Right lobe of liver (tissue), 6 donors: ENCODE measurements at regions not wholly inside any gene's neighbourhood (a gene's known extent, or its start where the extent isn't known, plus 50 kb on each side); places are given as distances from the start of the nearest gene placed in this dataset.

Source experiments
- ATAC-seq, 4 donors: fragments of 200-7000 bp; cut with Tn5 transposase; one replicate each; pipeline ENCODE4 v1.9.1; 2020; ENCODE audit warnings: mild to moderate bottlenecking in 4 of 4, moderate library complexity in 4 of 4
- DNase-seq, 3 donors: peaks; one replicate each; pipeline ENCODE4 v3.0.0-alpha.2; 2020
- H3K27ac ChIP-seq, 3 donors: fragments of 200-600 bp; one replicate each; pipeline ENCODE4 v1.8.0; 2022
- H3K27me3 ChIP-seq, 2 donors: fragments of 200-600 bp; one replicate each; pipeline ENCODE4 v1.8.0; 2022
- H3K36me3 ChIP-seq, 4 donors: fragments of 200-600 bp; sonication (generic) in 1 of 4; one replicate each; pipeline versions ENCODE4 v1.5.1 to v1.8.0; 2017 to 2022; ENCODE audit warnings: control low read depth in 1 of 4
- H3K4me1 ChIP-seq, 4 donors: fragments of 200-600 bp; sonication (generic) in 1 of 4; one replicate each; pipeline versions ENCODE4 v1.5.1 to v1.8.0; 2017 to 2022; ENCODE audit warnings: control low read depth in 1 of 4
- H3K4me3 ChIP-seq, 3 donors: fragments of 200-600 bp; one replicate each; pipeline ENCODE4 v1.8.0; 2022
- H3K9me3 ChIP-seq, 4 donors: fragments of 200-600 bp; sonication (generic) in 1 of 4; one replicate each; pipeline versions ENCODE4 v1.5.1 to v1.8.0; 2017 to 2022; ENCODE audit warnings: control low read depth in 1 of 4
- CTCF ChIP-seq, 4 donors: fragments of 200-600 bp in 3 of 4; fragments of 450-650 bp in 1 of 4; IDR thresholded peaks; one replicate each; pipeline versions ENCODE4 v1.5.1 to v1.8.0; 2016 to 2022; ENCODE audit warnings: antibody characterized with exemption in 4 of 4, mild to moderate bottlenecking in 2 of 4
- POLR2A ChIP-seq: fragments of 450-650 bp; IDR thresholded peaks from one replicate; pipeline ENCODE4 v1.6.1; 2017; ENCODE audit warnings: antibody characterized with exemption, mild to moderate bottlenecking
- WGBS: methylation state at CpG from one replicate; pipeline ENCODE4 v1.1.6; 2018; ENCODE audit warnings: low coverage, low lambda C conversion rate; ENCODE audit not compliant: insufficient coverage; ENCODE audit errors: missing lambda C conversion rate; 5-methylcytosine and 5-hydroxymethylcytosine counted together
- intact Hi-C, 2 donors: fragments of 100-400 bp; cut with DNase I; formaldehyde crosslinking; loops; one replicate each; pipeline versions ENCODE4 v1.11.2 to v1.14.1; 2022
- donor health status: DM: no; HTN: yes; CAD: no.
- donor health status: DM: no; HTN: no; CAD: no.
- donor health status: DM: no; HTN: no; CAD: no.
- donor health status: DM: no; HTN: yes; CAD: no.
- donor health status: DM: no; HTN: yes; CAD: no.

- H3K4me3 ChIP-seq: no peak overlapping the region
Observed at GRCh38 chr3:81947359-81947758, 185.9 kb upstream of the GBE1 start.

GRCh38 chr3:81938681-81939080, 177.2 kb upstream of the GBE1 start:
- ATAC-seq (no peak), DNase-seq (no peak)
- Histone ChIP-seq H3K36me3 (no peaks in the 10 kb centered on the region), H3K27ac (no peak overlapping the region), H3K4me3 (no peak overlapping the region), H3K27me3 (no peaks in the 10 kb centered on the region), H3K9me3 (peaks cover 0 to 6% (median 1%) of the 10 kb centered on the region in 4 donors), H3K4me1 (no peaks in the 10 kb centered on the region)
- intact Hi-C loops: no loop called here
- TF ChIP-seq POLR2A: no peak
- TF ChIP-seq CTCF (IDR thresholded peaks at IDR 0.05): no peak

More at GRCh38 chr3:81947359-81947758, 185.9 kb upstream of the GBE1 start:
- ATAC-seq (no peak), DNase-seq (no peak)
- no peak overlapping the region for H3K27ac ChIP-seq
- no peaks in the 10 kb centered on the region for H3K27me3 ChIP-seq
- H3K4me1 ChIP-seq: no peaks in the 10 kb centered on the region
- intact Hi-C loops: no loop called here
- WGBS: 100% methylated on average over 1 of the region's 1 CpG
- H3K36me3 ChIP-seq: no peaks in the 10 kb centered on the region
- peaks cover 0 to 6% (median 1%) of the 10 kb centered on the region in 4 donors for H3K9me3 ChIP-seq
- TF ChIP-seq CTCF (IDR thresholded peaks at IDR 0.05): no peak
- no peak for TF ChIP-seq POLR2A

- H3K27me3 ChIP-seq: no peaks in the 10 kb centered on the region
- TF ChIP-seq CTCF (IDR thresholded peaks at IDR 0.05) (no peak), POLR2A (no peak)
- ATAC-seq: peak; percentile 32 to 58 (median 46)
- DNase-seq: no peak
- 25% methylated on average over 1 of the region's 1 CpG for WGBS
- H3K27ac ChIP-seq: no peak overlapping the region
- H3K4me3 ChIP-seq: no peak overlapping the region
- H3K4me1 ChIP-seq: no peaks in the 10 kb centered on the region
- H3K9me3 ChIP-seq: no peaks in the 10 kb centered on the region
- H3K36me3 ChIP-seq: no peaks in the 10 kb centered on the region
- intact Hi-C loops: no loop called here
Observed at GRCh38 chr3:81936817-81937216, 175.4 kb upstream of the GBE1 start.

- H3K27ac ChIP-seq: no peak overlapping the region
- no peak for ATAC-seq
- 72% methylated on average over 4 of the region's 4 CpGs for WGBS
- DNase-seq: no peak
- H3K4me1 ChIP-seq: no peaks in the 10 kb centered on the region
- no peaks in the 10 kb centered on the region for H3K36me3 ChIP-seq
- no peak overlapping the region for H3K4me3 ChIP-seq
- TF ChIP-seq CTCF (IDR thresholded peaks at IDR 0.05) (no peak), POLR2A (no peak)
- intact Hi-C loops: no loop called here
- H3K9me3 ChIP-seq: no peaks in the 10 kb centered on the region
- H3K27me3 ChIP-seq: no peaks in the 10 kb centered on the region
Observed at GRCh38 chr3:81932681-81933080, 171.2 kb upstream of the GBE1 start.
